Esophagus muscularis mucosa (tissue), 4 donors: ENCODE measurements at regions not wholly inside any gene's neighbourhood (a gene's known extent, or its start where the extent isn't known, plus 50 kb on each side); places are given as distances from the start of the nearest gene placed in this dataset.

Experiments
- CTCF ChIP-seq, 3 experiments: fragments of 200-600 bp in 2 of 3; fragments of 450-650 bp in 1 of 3; sonication (generic) in 2 of 3; IDR thresholded peaks; one replicate each; pipeline ENCODE4 v1.5.1; 2017 to 2019; ENCODE audit warnings: antibody characterized with exemption in 3 of 3, mild to moderate bottlenecking in 2 of 3, moderate library complexity in 1 of 3
- EP300 ChIP-seq: sonication (generic); formaldehyde crosslinking; IDR thresholded peaks from one replicate; pipeline ENCODE4 v1.6.1; 2017; ENCODE audit warnings: antibody characterized with exemption
- POLR2A ChIP-seq: fragments of 450-650 bp; IDR thresholded peaks from one replicate; pipeline ENCODE4 v1.6.1; 2017; ENCODE audit warnings: antibody characterized with exemption, moderate library complexity, mild to moderate bottlenecking, low read depth
- POLR2AphosphoS5 ChIP-seq, 2 donors: sonication (generic); formaldehyde crosslinking; IDR thresholded peaks; one replicate each; pipeline ENCODE4 v1.6.1; 2017; ENCODE audit warnings: antibody characterized with exemption in 2 of 2

- no peak for TF ChIP-seq CTCF (IDR thresholded peaks at IDR 0.05)
- no peak for TF ChIP-seq EP300
- no peak for TF ChIP-seq POLR2A
- TF ChIP-seq POLR2AphosphoS5 (IDR thresholded peaks at IDR 0.05), result no peak
Measured at GRCh38 chr17:83179374-83179773, 100.0 kb downstream of the METRNL start.
